ENCODE measurements at regions not wholly inside any gene's neighbourhood (a gene's known extent, or its start where the extent isn't known, plus 50 kb on each side); places are given as distances from the start of the nearest gene placed in this dataset.
A peak's percentile ranks its signal among the peaks of the same experiment; 100 is the strongest.

DNA sequence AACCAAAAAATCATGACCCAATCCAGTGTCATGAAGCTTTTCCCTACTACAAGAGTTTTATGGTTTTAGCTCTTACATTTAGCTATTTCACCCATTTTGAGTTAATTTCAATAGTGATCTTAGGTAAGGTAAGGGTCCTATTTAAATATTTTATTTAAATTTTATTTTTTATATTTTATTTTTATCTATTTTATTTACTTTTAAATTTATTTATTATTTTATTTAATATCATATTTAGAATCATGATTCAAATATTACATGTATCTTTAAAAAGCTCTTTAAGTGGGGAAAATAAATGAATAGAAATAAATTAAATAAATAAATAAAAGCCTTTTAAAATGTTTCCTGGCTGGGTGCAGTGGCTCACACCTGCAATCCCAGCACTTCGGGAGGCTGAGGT lies 276.0 kb downstream of the SKIDA1 start:
- FAIRE-seq, result peak; percentile 94

DNA sequence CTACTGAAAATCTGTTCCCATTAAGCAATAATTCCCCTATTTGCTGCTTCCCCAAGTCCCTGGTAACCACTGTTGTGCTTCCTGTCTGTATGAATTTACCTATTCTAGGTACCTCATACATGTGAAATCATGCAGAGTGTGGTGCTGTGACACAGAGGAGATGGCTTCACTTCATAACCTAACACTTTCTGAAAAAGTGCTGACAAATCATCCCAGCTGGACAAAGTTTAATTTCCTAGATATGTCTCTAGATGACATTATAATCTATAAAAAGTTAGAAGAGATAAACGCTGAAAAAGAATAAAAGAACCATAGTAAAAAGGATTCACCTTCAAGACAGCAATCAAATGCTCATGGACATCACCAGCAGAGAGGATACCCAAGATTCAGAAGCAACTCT lies 277.9 kb downstream of the SKIDA1 start:
- FAIRE-seq, result no peak

DNA sequence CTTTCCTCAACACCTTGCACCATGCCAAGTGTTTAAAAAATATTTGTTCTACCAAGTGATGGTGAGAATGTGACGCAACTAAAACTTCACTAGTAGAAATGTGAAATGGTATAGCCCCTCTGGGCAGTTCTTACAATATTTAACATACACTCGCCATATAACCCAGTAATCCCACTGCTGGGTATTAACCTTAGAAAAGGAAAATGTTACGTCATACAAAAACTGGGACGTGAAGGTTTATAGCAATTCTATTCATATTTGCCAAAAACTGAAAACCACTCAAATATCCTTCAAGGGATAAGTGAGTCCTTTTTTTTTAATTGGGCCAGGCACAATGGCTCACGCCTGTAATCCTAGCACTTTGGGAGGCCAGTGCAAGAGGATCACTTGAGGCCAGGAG lies 279.3 kb downstream of the SKIDA1 start:
- FAIRE-seq, result no peak

DNA sequence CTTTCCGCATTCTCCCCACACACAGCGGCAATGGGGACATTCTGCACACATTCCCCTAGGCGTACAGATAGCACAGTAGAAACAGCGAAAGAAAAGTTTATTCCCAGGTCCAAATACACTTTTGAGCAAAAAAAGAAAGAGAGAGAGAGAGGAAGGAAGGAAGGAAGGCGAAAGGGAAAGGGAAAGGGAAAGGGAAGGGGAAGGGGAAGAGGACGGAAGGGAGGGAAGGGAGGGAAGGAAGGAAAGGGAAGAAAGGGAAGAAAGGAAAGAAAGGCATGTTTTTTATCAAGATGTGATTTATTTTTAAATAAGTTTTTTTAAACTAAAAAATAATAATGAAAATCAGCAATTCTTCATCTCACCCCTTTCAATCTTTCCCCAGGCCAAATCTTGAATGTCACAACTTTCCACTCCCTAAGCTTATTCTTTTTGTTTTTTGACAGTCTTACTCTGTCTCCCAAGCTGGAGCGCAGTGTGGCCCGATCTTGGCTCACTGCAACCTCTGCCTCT lies 281.7 kb downstream of the SKIDA1 start:
- FAIRE-seq, result no peak

DNA sequence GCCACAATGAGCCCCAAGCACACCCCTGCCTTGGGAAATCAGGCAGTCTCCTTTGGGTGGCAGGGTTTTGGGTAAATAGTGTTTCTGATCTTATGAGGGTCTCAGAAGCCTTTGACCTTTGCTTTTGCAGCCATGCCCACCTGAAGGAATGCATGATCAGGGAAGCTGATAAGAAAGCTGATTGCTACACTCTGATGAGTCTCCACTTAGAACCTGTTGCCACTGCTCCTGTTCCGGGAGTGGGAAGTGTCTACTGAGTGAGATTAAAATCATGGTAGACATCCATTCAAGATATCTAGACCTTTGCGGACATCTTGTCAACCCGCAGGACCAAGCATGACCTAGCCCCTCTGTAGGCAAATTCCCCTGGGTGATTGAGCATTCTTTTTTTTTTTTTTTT lies 282.6 kb downstream of the SKIDA1 start:
- FAIRE-seq, result no peak

DNA sequence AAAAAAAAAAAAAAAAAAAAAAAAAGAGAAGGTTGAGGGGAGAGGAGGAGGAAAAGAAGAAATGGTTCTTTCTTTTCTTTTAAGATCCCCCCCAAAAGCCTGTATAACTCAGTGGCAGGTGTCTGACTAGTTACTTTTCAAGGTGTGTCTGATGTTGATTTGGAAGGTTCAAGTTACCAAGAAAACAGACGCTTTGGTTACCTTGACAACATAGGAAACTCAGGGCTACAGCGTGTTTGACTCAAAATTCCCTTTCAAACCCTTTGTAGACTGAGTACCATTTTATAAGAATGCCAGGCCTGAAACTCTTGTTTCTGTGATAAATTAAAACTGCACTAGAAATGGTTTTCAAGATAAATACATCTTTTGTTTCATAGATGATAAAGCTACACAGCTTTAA lies 286.8 kb downstream of the SKIDA1 start:
- no peak for FAIRE-seq

DNA sequence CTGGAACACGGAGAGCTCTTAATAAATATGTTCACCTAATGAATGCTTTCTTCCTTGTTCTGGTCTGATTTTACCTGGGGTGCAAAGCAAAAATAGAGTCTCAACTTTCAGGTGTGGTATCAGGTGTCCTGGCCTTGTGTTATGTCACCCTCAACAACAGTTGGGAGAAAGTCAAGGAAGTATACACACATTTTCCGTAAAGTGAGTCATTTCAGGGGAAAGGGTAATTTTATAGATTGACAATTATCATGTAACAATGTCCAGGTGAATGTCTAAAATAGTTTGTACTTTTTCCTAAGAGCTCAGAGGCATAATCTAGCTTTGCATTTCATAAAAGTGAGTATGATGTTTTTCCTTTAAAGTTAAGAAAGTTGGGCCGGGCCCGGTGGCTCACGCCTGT lies 287.4 kb downstream of the SKIDA1 start:
- FAIRE-seq, result no peak

DNA sequence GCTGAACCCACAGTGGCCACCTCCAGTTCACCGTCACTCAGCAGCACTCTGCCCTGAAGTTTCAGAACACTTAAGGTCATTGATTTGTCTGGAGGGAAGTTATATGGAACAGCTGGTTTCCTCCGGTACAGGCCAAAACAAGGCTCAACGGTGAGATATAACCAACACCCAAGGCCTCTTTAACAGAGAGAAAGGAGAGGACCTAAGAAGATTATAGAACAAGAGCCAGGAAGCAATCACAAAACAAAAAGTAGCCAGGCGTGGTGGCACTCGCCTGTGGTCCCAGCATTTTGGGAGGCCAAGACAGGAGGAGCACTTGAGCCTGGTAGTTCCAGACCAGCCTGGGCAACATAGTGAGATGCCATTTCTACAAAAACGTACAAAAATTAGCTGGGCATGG lies 290.7 kb downstream of the SKIDA1 start:
- FAIRE-seq, result no peak

DNA sequence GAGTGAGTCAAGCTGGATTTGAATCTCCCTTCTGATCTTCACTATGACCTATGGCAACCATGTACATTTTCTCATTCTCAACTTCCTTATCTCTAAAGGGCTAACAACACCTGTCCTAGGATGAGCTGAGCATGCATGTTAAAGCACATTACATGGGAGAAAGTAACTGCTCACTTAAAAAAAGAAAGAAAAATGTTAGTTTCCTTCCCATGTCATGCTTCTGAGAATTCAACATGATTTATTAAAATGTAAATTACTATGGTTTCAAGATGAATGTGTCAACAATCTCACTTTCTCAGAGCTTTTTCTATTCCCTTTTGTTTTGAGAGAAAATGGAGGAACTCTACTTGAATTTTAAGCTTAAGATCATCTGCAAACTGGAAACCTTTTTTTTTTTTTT lies 295.3 kb downstream of the SKIDA1 start:
- FAIRE-seq, result no peak

DNA sequence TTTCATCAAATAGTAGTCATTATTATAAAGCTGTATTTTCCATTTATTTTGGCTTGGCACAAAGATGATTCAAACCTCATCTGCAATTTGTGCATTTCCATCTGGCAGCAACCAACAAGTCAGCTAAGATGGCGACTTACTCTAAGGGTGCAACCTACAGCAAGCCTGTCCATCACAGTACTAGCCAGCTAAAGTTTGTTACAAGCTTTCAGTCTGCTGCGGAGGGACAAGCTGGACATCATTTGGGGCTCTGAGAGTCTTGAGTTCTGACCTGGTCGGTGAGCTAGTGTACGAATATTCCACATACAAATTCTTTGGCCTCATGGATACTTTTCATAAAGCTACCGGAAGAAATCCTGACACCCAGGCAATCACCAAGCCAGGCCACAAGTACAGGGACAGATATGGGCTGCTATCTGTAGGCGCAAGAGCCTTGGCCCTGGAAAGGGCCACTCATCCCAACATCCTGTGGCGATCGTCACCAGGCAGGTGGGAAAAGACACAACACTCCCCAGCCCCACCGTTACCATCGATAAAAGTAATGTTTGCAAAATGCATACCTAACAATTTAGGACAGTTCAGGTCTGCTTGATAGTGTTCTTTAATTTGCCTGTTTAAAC lies 307.6 kb downstream of the SKIDA1 start:
- no peak for FAIRE-seq

DNA sequence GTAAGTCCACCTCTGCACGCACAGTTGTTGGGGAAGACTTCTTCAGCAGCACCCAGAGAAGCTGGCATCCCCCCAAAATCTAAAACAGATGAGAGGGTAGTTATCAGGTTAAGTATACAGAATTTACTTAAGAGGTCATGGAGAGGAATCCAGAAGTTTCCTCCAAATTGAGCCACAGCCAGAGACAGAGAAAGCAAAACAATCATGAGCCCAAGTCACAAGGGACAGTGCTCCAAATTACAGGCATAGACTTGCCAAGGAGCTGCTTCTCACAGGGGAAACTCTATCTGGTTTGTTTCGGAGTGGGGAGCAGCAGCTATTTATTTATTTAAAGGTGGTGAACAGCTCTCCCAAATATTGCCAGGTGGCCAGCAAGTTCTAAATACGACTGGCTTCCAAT lies 308.4 kb downstream of the SKIDA1 start:
- no peak for FAIRE-seq

DNA sequence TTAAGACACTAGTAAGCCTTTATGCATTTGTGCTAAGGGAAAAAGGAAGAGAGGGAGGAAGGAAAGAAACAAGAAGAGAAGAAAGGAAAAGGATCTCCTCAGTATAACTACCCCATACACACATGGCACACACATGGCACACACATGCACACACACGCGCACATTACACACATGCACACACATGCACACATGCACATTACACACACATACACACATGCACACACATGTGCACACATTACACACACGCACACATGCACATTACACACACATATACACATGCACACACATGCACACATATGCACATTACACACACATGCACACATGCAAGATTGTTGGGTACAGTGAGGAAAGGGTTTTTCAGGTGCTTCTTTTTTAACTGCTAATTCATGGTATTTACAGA lies 311.2 kb downstream of the SKIDA1 start:
- FAIRE-seq, result no peak

DNA sequence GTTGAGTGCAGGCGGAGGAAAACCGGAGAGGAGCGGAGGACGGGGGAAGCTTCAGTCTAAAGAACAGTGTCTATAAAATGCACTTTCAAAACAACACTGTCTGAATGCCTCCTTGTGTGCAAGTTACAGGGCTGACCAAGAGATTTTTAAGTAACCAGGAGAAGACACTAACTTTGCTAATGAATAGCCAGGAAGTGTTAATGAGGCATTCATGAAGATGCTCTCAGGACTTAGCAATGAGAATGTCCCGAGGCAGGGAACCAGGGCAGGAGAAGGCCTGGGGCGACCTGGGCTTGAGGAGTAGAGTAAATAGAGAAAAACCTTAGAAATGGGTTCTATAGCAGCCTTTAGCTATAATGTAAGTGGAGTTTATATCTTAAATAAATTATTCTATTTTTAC lies 312.1 kb downstream of the SKIDA1 start:
- FAIRE-seq, result no peak

DNA sequence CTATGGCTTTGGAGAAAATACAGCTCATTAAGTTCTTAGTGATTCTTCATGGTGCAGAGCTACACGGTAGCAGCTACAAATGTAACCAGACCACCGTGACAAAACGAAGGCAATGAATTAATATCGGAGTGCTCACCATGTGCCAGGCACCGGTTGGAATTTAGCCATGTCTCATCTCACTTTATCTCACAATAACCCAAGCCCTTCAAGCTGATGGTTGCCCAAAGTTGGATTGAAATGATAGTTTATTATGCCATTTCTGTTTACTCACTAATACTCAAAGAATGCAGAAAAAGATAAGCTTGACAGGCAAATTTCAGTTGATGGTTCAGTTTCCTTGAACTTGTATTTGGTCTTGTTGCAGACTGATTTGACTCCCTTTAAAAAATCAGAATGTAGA lies 312.6 kb downstream of the SKIDA1 start:
- no peak for FAIRE-seq

DNA sequence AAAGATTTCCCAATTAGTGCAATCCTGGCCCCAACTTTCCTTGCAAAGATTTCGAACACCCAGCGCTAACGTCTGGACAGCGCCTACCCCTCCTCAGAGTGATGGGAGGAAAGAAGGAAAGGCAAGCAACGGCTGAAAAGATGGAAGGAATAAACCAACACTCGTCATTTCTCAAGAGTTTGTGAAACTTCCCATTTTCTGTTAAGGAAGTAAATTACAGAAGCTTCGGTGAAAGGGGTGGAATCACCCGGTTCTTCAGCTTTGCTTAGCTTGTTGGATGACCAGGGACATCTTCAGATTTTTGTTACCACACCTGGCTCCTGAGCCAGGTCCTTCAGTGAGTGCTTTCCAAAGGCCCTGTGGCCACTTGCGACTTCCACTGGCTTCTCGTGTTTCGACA lies 313.1 kb downstream of the SKIDA1 start:
- FAIRE-seq, result no peak

DNA sequence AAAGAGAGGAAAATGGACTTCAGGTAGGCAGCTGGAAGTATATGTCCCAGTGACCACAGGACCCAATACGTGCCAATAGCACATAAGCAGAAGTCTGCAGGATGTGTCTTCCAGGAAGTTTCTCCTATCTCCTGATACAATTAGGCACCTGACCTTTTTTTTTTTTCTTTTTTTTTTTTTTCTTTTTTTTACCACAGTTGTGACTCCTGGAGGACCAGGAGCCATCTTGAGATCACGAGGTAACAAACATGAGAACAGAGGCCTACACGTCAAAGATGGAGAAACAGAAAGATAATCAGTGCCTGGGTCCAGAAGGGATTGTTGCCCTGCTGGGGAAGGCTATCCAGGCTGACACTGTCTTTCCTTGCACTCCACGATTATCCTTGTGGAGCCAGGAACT lies 312.4 kb upstream of the NEBL start:
- FAIRE-seq, result no peak

DNA sequence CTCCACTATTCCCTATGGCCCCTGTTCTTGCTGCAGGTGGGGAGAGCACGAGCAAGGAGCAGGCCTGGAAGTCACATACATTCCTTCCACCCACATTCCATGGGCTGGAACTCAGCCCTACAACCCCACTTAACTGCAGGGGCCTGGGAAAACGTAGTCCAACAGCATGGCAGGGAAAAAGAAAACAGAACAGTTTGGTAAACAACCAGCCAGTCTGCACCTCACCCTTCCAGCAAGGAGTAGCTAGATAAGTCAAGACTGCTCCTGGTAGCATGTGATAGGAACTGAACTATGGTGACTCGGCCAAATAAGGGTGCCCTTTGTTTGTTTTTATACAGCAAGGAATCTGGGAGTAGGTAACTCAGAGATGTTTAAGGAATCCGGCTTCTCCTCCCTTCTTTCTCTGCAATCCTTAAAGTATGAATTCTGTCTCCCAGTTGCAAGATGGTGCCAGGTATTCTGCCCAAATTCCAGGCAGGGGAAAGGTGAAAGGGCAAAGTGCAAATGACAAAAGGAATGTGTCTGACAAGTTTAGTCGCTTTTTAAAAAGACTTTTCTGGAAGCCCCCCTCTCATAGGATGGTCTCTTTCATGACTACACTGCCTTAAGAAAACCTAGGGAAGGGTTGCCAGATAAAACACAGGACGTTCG lies 311.7 kb upstream of the NEBL start:
- FAIRE-seq, result no peak

DNA sequence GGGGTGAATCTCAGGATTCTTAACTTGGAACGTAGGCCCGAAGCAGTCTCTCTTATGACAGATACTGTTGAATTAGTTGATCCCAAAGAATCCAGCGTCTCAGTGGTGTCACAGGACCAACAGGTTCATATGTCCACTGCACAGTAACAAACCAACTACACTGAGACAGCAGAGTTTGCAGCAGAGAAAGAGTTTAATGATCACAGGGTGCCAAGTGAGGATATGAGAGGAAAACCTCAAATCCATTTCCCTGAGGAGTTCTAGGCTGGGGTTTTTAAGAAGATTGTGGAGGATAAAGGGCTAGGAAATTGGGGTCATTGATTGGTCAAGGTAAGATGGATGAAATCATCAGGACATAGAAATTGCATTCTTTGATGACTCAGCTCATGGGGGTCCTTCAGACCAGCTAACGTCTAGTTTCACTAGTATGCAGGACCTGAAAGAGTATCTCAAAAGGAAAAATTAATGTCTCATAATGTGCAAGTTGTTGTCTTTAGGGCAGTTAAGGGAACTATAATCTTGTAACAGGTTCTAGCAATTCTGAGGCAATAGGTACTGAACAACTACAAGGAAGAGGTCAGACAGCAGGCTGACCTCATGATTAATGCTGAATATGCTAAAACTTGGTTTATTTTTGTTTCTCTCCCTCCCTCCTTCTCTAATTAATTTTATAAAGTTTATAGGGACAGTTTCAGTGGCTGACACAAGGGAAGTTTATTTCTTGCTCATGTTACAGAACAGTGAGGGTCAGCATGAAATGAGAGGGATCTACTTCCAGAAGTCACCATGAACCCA lies 310.9 kb upstream of the NEBL start:
- FAIRE-seq, result no peak

DNA sequence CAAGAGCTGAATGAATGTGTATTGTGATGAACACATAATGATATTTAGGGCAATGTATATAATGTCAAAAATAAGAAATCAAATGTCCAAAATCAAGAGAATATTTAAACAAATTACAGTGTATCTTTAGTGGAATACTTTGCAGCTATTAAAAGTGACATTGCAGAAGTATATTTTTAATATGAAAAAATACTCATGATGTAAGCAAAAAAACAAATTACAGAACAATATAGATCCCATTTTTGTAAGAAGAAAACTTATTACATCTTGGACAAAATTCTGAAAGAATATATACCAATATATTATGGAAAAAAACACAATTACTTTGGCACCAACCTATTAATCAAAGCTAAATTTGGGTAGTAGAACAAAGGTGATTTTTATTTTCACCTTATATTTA lies 308.2 kb upstream of the NEBL start:
- FAIRE-seq, result peak; percentile 25

DNA sequence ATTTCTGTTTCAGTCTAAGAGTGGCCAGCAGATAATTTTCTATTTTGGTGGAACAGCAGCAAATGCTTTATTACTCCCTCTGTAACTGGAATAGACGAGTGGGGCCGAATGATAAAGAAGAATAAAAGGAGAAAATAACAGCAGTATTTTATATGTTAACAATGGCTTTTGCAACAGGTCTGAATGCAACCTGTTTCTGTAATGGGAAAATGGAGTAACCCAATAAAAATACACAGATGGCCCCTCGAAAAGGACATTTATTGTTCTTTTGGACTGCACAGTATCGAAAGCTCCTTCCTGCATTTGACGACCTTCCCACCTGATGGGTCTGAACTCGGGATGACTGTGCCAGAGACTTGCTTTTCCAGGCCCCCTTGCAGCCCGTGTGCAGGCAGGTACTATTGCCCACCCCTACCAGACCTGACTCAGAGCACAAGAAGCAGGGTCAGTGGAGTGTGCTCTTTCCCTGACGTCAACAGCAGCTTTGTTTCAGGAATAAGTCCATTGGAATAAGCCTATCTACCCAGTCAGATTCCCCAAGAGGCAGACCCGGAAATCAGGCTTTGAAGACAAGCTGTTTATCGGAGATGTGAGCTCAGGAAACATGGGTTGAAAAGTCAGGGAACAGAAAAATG lies 306.5 kb upstream of the NEBL start:
- no peak for FAIRE-seq

DNA sequence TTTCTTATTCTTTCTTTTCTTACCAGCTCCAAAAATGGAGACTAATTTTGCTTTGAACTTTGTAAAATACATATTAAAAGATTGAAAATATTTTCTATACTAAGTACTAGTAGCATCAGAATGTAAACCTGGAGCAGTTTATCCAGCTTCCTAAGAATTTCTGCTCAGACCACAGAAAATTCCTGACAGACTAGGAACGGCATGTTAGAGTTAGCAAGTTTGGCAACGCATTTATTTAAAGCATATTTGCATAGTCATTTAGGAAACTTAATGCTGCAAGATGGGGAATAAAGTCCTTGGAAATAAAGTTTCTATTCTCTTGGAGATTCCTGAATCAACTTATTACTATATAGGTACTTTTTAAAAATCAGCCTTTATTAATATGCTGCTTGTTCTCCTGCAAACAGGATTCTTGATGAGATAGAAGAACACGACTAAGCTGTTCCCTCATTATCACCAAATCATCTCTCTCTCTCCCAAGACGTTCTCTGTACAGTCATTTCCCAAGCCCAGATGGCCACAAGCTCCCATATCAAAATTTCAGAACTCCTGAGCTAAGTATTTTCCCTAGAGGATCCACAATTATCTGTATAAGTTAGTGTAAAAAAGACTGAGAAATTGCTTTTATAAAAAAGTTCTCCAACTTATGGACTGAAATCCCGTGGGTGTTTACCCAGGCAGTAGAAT lies 305.8 kb upstream of the NEBL start:
- FAIRE-seq, result no peak

DNA sequence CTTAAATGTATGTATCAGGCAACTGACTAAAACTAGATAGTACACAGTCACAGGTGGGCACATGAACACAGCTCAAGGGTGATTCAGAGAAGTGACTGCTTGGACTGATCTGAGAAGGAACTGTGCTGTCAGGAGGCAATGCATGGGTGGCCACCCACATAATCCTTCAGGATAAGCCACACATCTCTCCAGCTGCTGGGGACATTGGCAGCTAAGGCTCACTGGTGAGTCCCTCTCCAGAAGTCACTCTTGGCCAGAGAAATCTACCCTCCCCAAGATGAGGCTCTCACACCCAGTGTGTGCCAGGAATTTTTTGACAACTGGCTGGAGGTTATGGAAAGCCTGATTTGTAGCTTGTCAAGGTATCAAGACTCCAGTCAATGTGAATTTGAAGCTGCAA lies 302.4 kb upstream of the NEBL start:
- FAIRE-seq, result no peak

DNA sequence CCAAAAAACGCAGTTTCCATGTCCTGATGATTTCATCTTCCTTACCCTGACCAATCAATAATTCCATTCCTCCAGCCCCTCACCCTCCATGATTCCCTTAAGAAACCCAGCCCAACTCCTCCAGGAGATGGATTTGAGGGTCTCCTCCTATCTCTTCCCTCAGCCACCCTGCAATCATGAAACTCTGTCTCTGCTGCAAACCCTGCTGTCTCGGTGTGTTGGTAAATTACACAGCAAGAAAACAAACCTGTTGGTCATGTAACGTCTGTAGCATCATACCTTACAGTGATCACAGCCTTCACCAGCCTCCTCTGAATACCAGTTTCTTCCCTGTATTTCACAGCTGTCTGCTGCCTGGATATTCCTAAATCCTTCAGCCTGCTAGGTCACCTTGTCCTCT lies 300.7 kb upstream of the NEBL start:
- no peak for FAIRE-seq
